ENCODE measurements at regions not wholly inside any gene's neighbourhood (a gene's known extent, or its start where the extent isn't known, plus 50 kb on each side); places are given as distances from the start of the nearest gene placed in this dataset.

GRCh38 chr1:83017276-83017675 is 981.7 kb downstream of the TTLL7 start:
- H3K4me3 ChIP-seq (ENCODE audit: low read depth, low read length) = no peak overlapping the region
- TF ChIP-seq CTCF (conservative IDR thresholded peaks at IDR 0.05; ENCODE audit: low read depth, low read length) = no peak
- DNase-seq (ENCODE audit: low read depth) = no peak

DNA sequence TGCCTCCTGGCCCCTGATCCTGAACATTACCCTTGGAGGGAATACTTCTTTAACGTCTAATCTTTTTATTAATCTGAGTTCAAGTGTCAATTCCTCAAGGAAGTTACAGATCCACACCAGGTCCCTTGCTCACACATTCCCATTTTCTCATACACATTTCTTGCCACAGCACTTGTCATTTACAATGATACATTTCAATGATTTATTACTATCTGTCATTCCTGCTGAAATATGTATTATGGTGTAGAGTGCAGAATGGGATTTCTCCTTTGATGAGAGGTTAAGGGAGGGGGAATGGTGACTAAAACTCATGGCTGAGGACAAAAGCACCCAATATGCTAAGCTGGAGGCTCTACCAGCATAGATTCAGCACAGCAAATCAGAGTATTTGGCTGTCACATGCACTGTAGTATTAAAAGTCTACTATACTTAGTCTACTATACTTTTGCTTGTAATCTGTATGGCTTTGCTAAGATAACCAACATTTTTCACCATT is 982.5 kb downstream of the TTLL7 start:
- no peak for TF ChIP-seq CTCF (conservative IDR thresholded peaks at IDR 0.05; ENCODE audit: low read depth, low read length)
- DNase-seq (ENCODE audit: low read depth) = no peak
- no peak overlapping the region for H3K4me3 ChIP-seq (ENCODE audit: low read depth, low read length)

DNA sequence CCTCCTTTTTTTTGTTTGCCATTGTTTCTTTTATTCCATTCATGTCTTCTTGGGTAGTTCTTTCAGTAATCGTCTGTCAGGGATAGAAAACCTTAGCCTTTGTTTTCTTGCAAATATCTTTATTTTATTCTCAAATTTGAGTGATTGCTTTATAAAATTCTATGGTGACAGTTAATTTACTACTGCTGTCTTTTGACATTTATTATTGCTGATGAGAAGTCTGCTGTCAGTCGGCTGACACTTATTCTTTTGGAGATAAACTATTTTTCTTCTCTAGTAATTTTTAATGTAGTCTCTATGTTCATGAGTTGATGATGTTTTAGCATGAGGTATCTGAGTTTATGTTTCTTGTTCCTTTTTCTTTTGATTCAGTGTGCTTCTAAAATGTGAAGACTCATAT is 983.8 kb downstream of the TTLL7 start:
- no peak for DNase-seq (ENCODE audit: low read depth)
- H3K4me3 ChIP-seq (ENCODE audit: low read depth, low read length) = no peak overlapping the region
- TF ChIP-seq CTCF (conservative IDR thresholded peaks at IDR 0.05; ENCODE audit: low read depth, low read length) = no peak

DNA sequence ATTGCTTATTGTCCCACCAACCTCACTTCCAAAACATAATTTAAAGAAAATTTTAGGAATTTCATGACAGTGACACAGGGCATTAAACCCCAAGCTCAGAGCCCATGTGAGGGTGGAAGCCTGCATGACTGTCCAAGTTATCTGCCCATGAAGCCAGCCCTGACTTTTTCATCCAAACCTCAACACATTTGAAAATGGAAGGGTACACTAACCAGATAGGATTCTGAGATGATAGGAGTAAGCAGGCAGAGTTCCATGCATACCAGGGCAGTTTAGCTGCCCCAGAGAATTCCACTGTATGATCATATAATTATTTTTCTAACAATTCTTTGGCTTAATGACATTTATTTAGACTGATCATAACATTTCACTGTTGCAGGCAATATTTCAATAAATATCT is 986.0 kb downstream of the TTLL7 start:
- no peak for DNase-seq (ENCODE audit: low read depth)
- TF ChIP-seq CTCF (conservative IDR thresholded peaks at IDR 0.05; ENCODE audit: low read depth, low read length) = no peak
- no peak overlapping the region for H3K4me3 ChIP-seq (ENCODE audit: low read depth, low read length)

DNA sequence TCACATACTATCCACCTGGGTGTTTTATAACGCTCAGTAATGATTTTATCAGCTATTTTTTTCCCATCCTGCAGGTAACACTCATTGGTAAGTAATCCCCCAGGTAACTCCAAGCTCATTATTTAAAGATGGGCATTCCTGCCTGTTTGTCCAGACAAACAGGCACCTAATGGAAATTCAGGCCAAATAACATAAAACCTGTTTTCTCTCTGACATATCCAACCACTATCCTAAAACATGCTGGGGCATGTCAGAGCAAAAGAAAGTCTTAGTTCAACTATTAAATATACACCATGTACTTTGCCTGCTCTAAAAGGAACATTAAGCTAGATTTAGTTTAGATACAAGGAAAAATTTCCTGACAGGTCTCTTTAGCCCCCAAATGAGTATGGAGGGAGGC is 987.7 kb downstream of the TTLL7 start:
- DNase-seq (ENCODE audit: low read depth) = no peak
- H3K4me3 ChIP-seq (ENCODE audit: low read depth, low read length) = no peak overlapping the region
- TF ChIP-seq CTCF (conservative IDR thresholded peaks at IDR 0.05; ENCODE audit: low read depth, low read length) = no peak

GRCh38 chr1:83006271-83006670 is 992.7 kb downstream of the TTLL7 start:
- DNase-seq (ENCODE audit: low read depth) = no peak
- no peak overlapping the region for H3K4me3 ChIP-seq (ENCODE audit: low read depth, low read length)
- TF ChIP-seq CTCF (conservative IDR thresholded peaks at IDR 0.05; ENCODE audit: low read depth, low read length) = no peak

GRCh38 chr1:83000286-83000685 is 998.6 kb downstream of the TTLL7 start:
- no peak for TF ChIP-seq CTCF (conservative IDR thresholded peaks at IDR 0.05; ENCODE audit: low read depth, low read length)
- no peak for DNase-seq (ENCODE audit: low read depth)
- H3K4me3 ChIP-seq (ENCODE audit: low read depth, low read length) = no peak overlapping the region

Data from epithelial cell of proximal tubule (primary cell).